ENCODE measurements at regions not wholly inside any gene's neighbourhood (a gene's known extent, or its start where the extent isn't known, plus 50 kb on each side); places are given as distances from the start of the nearest gene placed in this dataset.

- no peaks in the 10 kb centered on the region for H3K4me1 ChIP-seq (ENCODE audit: insufficient read depth)
- H3K27me3 ChIP-seq = no peaks in the 10 kb centered on the region
- WGBS (ENCODE audit: low lambda C conversion rate, missing lambda C conversion rate) = 65% methylated on average over 1 of the region's 1 CpG
- no peaks in the 10 kb centered on the region for H3K9me2 ChIP-seq (replicated peaks; ENCODE audit: insufficient read depth)
- H3K79me2 ChIP-seq = no peaks in the 10 kb centered on the region
- H4K20me1 ChIP-seq (ENCODE audit: insufficient read depth, poor library complexity, severe bottlenecking) = no peaks in the 10 kb centered on the region
- H3K27ac ChIP-seq = no peak overlapping the region
- no peak overlapping the region for H3K4me2 ChIP-seq
- no peak overlapping the region for H3K4me3 ChIP-seq
- H3K9me3 ChIP-seq (ENCODE audit: low read depth) = no peaks in the 10 kb centered on the region
- DNase-seq (ENCODE audit: low spot score) = no peak
- no peak for TF ChIP-seq EZH2 (IDR thresholded peaks at IDR 0.05; ENCODE audit: borderline replicate concordance)
- TF ChIP-seq EZH2phosphoT487 (IDR thresholded peaks at IDR 0.05; ENCODE audit: low read depth, severe bottlenecking, unreplicated experiment) = no peak
- no peak for TF ChIP-seq CTCF (IDR thresholded peaks at IDR 0.05; ENCODE audit: poor library complexity)
- no peaks in the 10 kb centered on the region for H3K36me3 ChIP-seq (replicated peaks; ENCODE audit: insufficient read depth, low read depth)
- H2AFZ ChIP-seq = no peak overlapping the region
Measured at GRCh38 chr11:30730011-30730410, 143.9 kb upstream of the MPPED2 start.

- no peaks in the 10 kb centered on the region for H3K36me3 ChIP-seq (replicated peaks; ENCODE audit: insufficient read depth, low read depth)
- DNase-seq (ENCODE audit: low spot score) = no peak
- WGBS (ENCODE audit: low lambda C conversion rate, missing lambda C conversion rate) = 25% methylated on average over 1 of the region's 1 CpG
- no peak overlapping the region for H3K4me3 ChIP-seq
- no peaks in the 10 kb centered on the region for H3K4me1 ChIP-seq (ENCODE audit: insufficient read depth)
- H2AFZ ChIP-seq = no peak overlapping the region
- no peaks in the 10 kb centered on the region for H3K27me3 ChIP-seq
- no peak overlapping the region for H3K4me2 ChIP-seq
- no peak for TF ChIP-seq EZH2 (IDR thresholded peaks at IDR 0.05; ENCODE audit: borderline replicate concordance)
- TF ChIP-seq EZH2phosphoT487 (IDR thresholded peaks at IDR 0.05; ENCODE audit: low read depth, severe bottlenecking, unreplicated experiment) = no peak
- no peak for TF ChIP-seq CTCF (IDR thresholded peaks at IDR 0.05; ENCODE audit: poor library complexity)
- H3K27ac ChIP-seq = no peak overlapping the region
- H3K79me2 ChIP-seq = no peaks in the 10 kb centered on the region
- no peaks in the 10 kb centered on the region for H3K9me3 ChIP-seq (ENCODE audit: low read depth)
- H3K9me2 ChIP-seq (replicated peaks; ENCODE audit: insufficient read depth) = no peaks in the 10 kb centered on the region
- no peaks in the 10 kb centered on the region for H4K20me1 ChIP-seq (ENCODE audit: insufficient read depth, poor library complexity, severe bottlenecking)
Measured at GRCh38 chr11:30729187-30729713, 143.1 kb upstream of the MPPED2 start.

GRCh38 chr11:30725645-30726195 lies 139.6 kb upstream of the MPPED2 start:
- H3K27ac ChIP-seq = no peak overlapping the region
- no peaks in the 10 kb centered on the region for H4K20me1 ChIP-seq (ENCODE audit: insufficient read depth, poor library complexity, severe bottlenecking)
- H3K27me3 ChIP-seq = no peaks in the 10 kb centered on the region
- DNase-seq (ENCODE audit: low spot score) = no peak
- WGBS (ENCODE audit: low lambda C conversion rate, missing lambda C conversion rate) = 72% methylated on average over 2 of the region's 2 CpGs
- no peak overlapping the region for H3K4me3 ChIP-seq
- no peaks in the 10 kb centered on the region for H3K79me2 ChIP-seq
- TF ChIP-seq EZH2phosphoT487 (IDR thresholded peaks at IDR 0.05; ENCODE audit: low read depth, severe bottlenecking, unreplicated experiment) (no peak), EZH2 (IDR thresholded peaks at IDR 0.05; ENCODE audit: borderline replicate concordance) (no peak), CTCF (IDR thresholded peaks at IDR 0.05; ENCODE audit: poor library complexity) (no peak)
- no peaks in the 10 kb centered on the region for H3K4me1 ChIP-seq (ENCODE audit: insufficient read depth)
- H3K9me2 ChIP-seq (replicated peaks; ENCODE audit: insufficient read depth) = no peaks in the 10 kb centered on the region
- H2AFZ ChIP-seq = no peak overlapping the region
- H3K36me3 ChIP-seq (replicated peaks; ENCODE audit: insufficient read depth, low read depth) = no peaks in the 10 kb centered on the region
- H3K4me2 ChIP-seq = no peak overlapping the region
- H3K9me3 ChIP-seq (ENCODE audit: low read depth) = no peaks in the 10 kb centered on the region

All from hepatocyte (in vitro differentiated cells).